Stimulated activated CD4-positive, alpha-beta T cell treated with anti-CD3 and anti-CD28 coated beads, Interleukin-4, amount 100 ng/mL, for 4 hours (primary cell): ENCODE measurements at regions not wholly inside any gene's neighbourhood (a gene's known extent, or its start where the extent isn't known, plus 50 kb on each side); places are given as distances from the start of the nearest gene placed in this dataset.

Experiments
- DNase-seq, 2 experiments: peaks; one replicate each; pipeline ENCODE4 v3.0.0-alpha.2; 2020

GRCh38 chr15:62377736-62378480, 212.8 kb upstream of the C2CD4B start:
- no peak for DNase-seq

GRCh38 chr15:62378772-62379498, 213.8 kb upstream of the C2CD4B start:
- DNase-seq, result no peak

GRCh38 chr15:62380011-62380410, 214.9 kb upstream of the C2CD4B start:
- DNase-seq, result no peak

- no peak for DNase-seq
Observed at GRCh38 chr15:62382046-62382445, 217.0 kb upstream of the C2CD4B start.

GRCh38 chr15:62389885-62390790, 225.1 kb upstream of the C2CD4B start, which contains the start of gene TLN2:
Gene TLN2, plus strand, starts transcription at chr15:62390550.
- peak; percentile 46 to 68 for DNase-seq

- DNase-seq, result peak in 1 of 2 experiments; percentile 24
Observed at GRCh38 chr15:62390791-62391640, 225.9 kb upstream of the C2CD4B start.

GRCh38 chr15:62391641-62392262, 226.7 kb upstream of the C2CD4B start:
- peak in 1 of 2 experiments; percentile 38 for DNase-seq

- no peak for DNase-seq
Observed at GRCh38 chr15:62392376-62392775, 227.3 kb upstream of the C2CD4B start.

GRCh38 chr15:62393196-62393595, 228.1 kb upstream of the C2CD4B start:
- no peak for DNase-seq

GRCh38 chr15:62394079-62394478, 229.0 kb upstream of the C2CD4B start:
- no peak for DNase-seq

GRCh38 chr15:62400778-62401177, 235.7 kb upstream of the C2CD4B start:
- no peak for DNase-seq

GRCh38 chr15:62402687-62403086, 237.6 kb upstream of the C2CD4B start:
- no peak for DNase-seq

- no peak for DNase-seq
Observed at GRCh38 chr15:62403164-62403809, 238.2 kb upstream of the C2CD4B start.

GRCh38 chr15:62404194-62404985, 239.3 kb upstream of the C2CD4B start:
- no peak for DNase-seq

- DNase-seq, result no peak
Observed at GRCh38 chr15:62406305-62406891, 241.3 kb upstream of the C2CD4B start.

GRCh38 chr15:62407216-62407615, 242.1 kb upstream of the C2CD4B start:
- no peak for DNase-seq

GRCh38 chr15:62407962-62408361, 242.9 kb upstream of the C2CD4B start:
- DNase-seq, result no peak

GRCh38 chr15:62409466-62409865, 244.4 kb upstream of the C2CD4B start:
- DNase-seq, result no peak

GRCh38 chr15:62412686-62413085, 247.6 kb upstream of the C2CD4B start:
- no peak for DNase-seq

- no peak for DNase-seq
Observed at GRCh38 chr15:62413153-62413552, 248.1 kb upstream of the C2CD4B start.
